Lower lobe of right lung (tissue), 2 donors: ENCODE measurements at regions not wholly inside any gene's neighbourhood (a gene's known extent, or its start where the extent isn't known, plus 50 kb on each side); places are given as distances from the start of the nearest gene placed in this dataset.

Source experiments
- ATAC-seq, 2 donors: fragments of 200-7000 bp; cut with Tn5 transposase; one replicate each; pipeline ENCODE4 v1.9.1; 2020 to 2022; ENCODE audit warnings: mild to moderate bottlenecking in 2 of 2, moderate library complexity in 2 of 2
- DNase-seq: peaks from one replicate; pipeline ENCODE4 v3.0.0-alpha.2; 2020
- H3K27ac ChIP-seq: fragments of 200-600 bp; one replicate; pipeline ENCODE4 v1.8.0; 2022
- H3K27me3 ChIP-seq: fragments of 200-600 bp; one replicate; pipeline ENCODE4 v1.8.0; 2022; ENCODE audit warnings: low read depth
- H3K36me3 ChIP-seq: fragments of 200-600 bp; one replicate; pipeline ENCODE4 v1.8.0; 2022; ENCODE audit warnings: mild to moderate bottlenecking
- H3K4me1 ChIP-seq: fragments of 200-600 bp; one replicate; pipeline ENCODE4 v1.8.0; 2022
- H3K4me3 ChIP-seq: fragments of 200-600 bp; one replicate; pipeline ENCODE4 v1.8.0; 2022; ENCODE audit warnings: mild to moderate bottlenecking
- H3K9me3 ChIP-seq: fragments of 200-600 bp; one replicate; pipeline ENCODE4 v1.8.0; 2022
- CTCF ChIP-seq: fragments of 200-600 bp; IDR thresholded peaks from one replicate; pipeline ENCODE4 v1.8.0; 2022; ENCODE audit warnings: antibody characterized with exemption, mild to moderate bottlenecking
- intact Hi-C: fragments of 100-400 bp; cut with DNase I; formaldehyde crosslinking; loops from one replicate; pipeline ENCODE4 v1.11.0; 2022
- donor health status: DM: no; HTN: yes; CAD: no; lungs with severe emphysema.

DNA sequence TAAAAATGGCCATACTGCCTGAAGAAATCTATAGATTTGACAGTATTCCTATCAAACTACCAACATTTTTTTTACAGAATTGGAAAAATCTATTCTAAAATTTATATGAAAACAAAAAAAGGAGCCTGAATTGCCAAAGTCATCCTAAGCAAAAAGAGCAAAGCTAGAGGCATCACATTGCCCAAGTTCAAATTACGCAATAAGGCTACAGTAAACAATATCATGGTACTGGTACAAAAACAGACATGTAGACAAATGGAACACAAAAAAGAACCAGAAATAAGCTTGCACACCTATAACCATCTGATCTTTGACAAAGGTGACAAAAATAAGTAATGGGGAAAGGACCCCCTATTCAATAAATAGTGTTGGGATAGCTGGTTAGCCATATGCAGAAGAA, 50.2 kb upstream of the THSD7B start:
- Histone ChIP-seq H3K4me3 (no peak overlapping the region), H3K9me3 (no peaks in the 10 kb centered on the region), H3K27ac (no peak overlapping the region), H3K27me3 (no peaks in the 10 kb centered on the region), H3K4me1 (no peaks in the 10 kb centered on the region), H3K36me3 (no peaks in the 10 kb centered on the region)
- DNase-seq: no peak
- intact Hi-C loops: no loop called here
- TF ChIP-seq CTCF: no peak
- ATAC-seq: no peak

DNA sequence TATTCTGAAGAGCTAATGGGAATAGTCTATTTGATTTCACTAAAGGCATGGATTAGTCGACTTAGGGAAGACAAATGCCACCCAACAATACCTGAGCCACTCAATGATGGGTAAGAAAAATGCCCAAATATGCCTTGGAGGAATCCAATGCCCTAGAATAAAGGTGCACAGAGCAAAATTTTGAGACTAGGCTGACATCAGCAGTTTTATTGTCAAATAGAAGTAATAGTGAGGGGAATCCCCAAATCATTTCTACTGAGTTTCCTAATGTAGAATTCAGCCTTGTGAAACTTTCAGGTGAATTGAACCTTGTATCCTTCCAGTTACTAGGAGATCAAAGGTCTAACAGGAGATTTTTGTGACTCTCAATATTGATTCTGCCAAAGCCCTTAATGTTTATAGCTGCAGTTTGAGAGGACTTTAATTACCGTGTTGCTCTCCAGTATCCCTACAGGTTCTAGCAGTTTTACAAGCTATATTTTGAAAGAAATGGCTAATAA, 50.8 kb upstream of the THSD7B start:
- ATAC-seq (no peak), DNase-seq (no peak)
- no peaks in the 10 kb centered on the region for H3K4me1 ChIP-seq
- intact Hi-C loops: no loop called here
- no peaks in the 10 kb centered on the region for H3K27me3 ChIP-seq
- H3K4me3 ChIP-seq: no peak overlapping the region
- H3K9me3 ChIP-seq: no peaks in the 10 kb centered on the region
- H3K36me3 ChIP-seq: no peaks in the 10 kb centered on the region
- H3K27ac ChIP-seq: no peak overlapping the region
- TF ChIP-seq CTCF: no peak

- no peak overlapping the region for H3K27ac ChIP-seq
- intact Hi-C loops: no loop called here
- H3K9me3 ChIP-seq: no peaks in the 10 kb centered on the region
- DNase-seq: no peak
- no peak for TF ChIP-seq CTCF
- no peak for ATAC-seq
- H3K36me3 ChIP-seq: no peaks in the 10 kb centered on the region
- no peak overlapping the region for H3K4me3 ChIP-seq
- no peaks in the 10 kb centered on the region for H3K4me1 ChIP-seq
- no peaks in the 10 kb centered on the region for H3K27me3 ChIP-seq
Observed at GRCh38 chr2:136713739-136714138, 51.6 kb upstream of the THSD7B start.

GRCh38 chr2:136705336-136705735, 60.0 kb upstream of the THSD7B start:
- DNase-seq (no peak), ATAC-seq (no peak)
- no peaks in the 10 kb centered on the region for H3K36me3 ChIP-seq
- intact Hi-C loops: no loop called here
- no peak overlapping the region for H3K4me3 ChIP-seq
- no peaks in the 10 kb centered on the region for H3K4me1 ChIP-seq
- no peak for TF ChIP-seq CTCF
- no peak overlapping the region for H3K27ac ChIP-seq
- H3K9me3 ChIP-seq: no peaks in the 10 kb centered on the region
- H3K27me3 ChIP-seq: no peaks in the 10 kb centered on the region

DNA sequence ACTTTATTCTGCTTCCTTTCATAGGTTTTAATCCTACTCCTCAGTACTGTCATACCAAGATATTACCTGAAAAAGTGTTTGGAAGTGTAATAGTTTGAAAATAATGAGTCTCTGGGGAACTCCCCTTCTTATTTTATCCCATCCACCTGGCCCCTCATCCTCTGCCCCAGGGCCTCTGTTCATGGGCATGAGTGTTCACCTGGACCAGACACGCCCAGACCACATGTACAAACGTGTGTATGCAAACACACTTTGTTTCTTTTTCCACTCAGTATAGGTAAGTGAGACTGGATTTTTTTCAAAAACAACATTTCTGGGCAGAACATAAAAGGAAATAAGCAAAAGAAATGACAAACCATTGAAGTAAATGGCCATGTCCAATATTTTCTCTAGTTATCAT, 62.1 kb upstream of the THSD7B start:
- no peak for TF ChIP-seq CTCF
- ATAC-seq: no peak
- no peak for DNase-seq
- Histone ChIP-seq H3K27ac (no peak overlapping the region), H3K36me3 (no peaks in the 10 kb centered on the region), H3K9me3 (no peaks in the 10 kb centered on the region), H3K27me3 (no peaks in the 10 kb centered on the region), H3K4me1 (no peaks in the 10 kb centered on the region), H3K4me3 (no peak overlapping the region)
- intact Hi-C loops: no loop called here

DNA sequence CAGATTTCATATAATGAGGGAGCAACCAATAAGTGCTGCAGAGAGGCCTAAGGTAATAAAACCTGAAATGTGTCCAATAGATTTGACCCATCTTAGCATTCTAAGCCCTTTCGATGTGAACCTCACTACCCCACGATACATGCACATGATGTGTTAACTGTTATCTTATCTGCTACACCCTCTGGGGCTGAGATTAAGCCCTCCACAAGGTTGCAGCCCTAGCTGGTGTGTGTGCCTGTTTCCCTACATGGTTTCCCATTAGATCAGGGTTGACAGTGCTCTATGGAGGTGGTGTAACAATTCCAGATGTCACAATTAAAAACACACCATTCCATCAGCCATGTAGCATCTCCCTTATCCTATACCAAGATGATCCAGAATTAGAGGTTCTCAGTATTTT, 68.9 kb upstream of the THSD7B start:
- H3K4me3 ChIP-seq: no peak overlapping the region
- TF ChIP-seq CTCF: no peak
- DNase-seq (no peak), ATAC-seq (no peak)
- H3K9me3 ChIP-seq: no peaks in the 10 kb centered on the region
- no peaks in the 10 kb centered on the region for H3K36me3 ChIP-seq
- intact Hi-C loops: no loop called here
- no peaks in the 10 kb centered on the region for H3K27me3 ChIP-seq
- H3K4me1 ChIP-seq: no peaks in the 10 kb centered on the region
- H3K27ac ChIP-seq: no peak overlapping the region
